ENCODE measurements at regions not wholly inside any gene's neighbourhood (a gene's known extent, or its start where the extent isn't known, plus 50 kb on each side); places are given as distances from the start of the nearest gene placed in this dataset.
A peak's percentile ranks its signal among the peaks of the same experiment; 100 is the strongest.

DNA sequence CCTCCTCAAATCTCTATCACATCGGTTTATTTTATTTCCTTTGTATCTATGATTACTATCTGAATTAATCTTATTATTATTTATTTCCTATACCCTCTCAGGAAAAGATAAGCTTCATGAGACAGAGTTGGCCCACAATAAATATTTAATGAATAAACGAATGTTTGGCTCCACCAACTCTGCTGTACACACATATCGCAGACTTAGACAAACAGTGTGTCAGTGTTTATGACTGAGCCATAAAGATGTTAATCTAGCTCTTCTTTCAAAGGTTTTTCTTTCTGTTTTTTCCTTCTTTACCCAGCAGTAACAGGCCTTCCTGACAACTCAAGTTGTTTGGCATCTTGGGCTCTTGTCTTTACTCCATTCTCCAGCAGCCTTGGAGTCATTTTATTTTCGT, 329.5 kb downstream of the CDH2 start:
- dilution Hi-C loops (cut with MboI; ENCODE audit: extremely low pct_ligation_motif_present, low sequenced_read_pairs) (no loop called here), intact Hi-C loops (cut with micrococcal nuclease) (loop anchor here (5.0 to 10.0 kb wide), 3 partner anchors 267 to 947 kb away; no protein-coding TSS in a partner anchor)
- Histone ChIP-seq H3K4me1 (ENCODE audit: control insufficient read depth, extremely low read depth, insufficient read depth, low read length) (peaks cover 25% of the 10 kb centered on the region), H3K36me3 (ENCODE audit: control insufficient read depth in 2 of 2, extremely low read depth in 1 of 2, insufficient read depth in 2 of 2, low read length in 2 of 2) (no peaks in the 10 kb centered on the region), H3K79me2 (ENCODE audit: control insufficient read depth, insufficient read depth, low read length) (no peaks in the 10 kb centered on the region), H2AFZ (ENCODE audit: low read depth, low read length) (peak overlapping the region; percentile 56), H3K4me3 (replicated peaks in 1 of 3; ENCODE audit: insufficient read depth in 1 of 3, low read depth in 1 of 3, low read length in 3 of 3) (no peak overlapping the region), H3K9ac (replicated peaks; ENCODE audit: extremely low read depth, insufficient read depth, low read length) (no peak overlapping the region), H3K27me3 (ENCODE audit: control insufficient read depth in 2 of 2, insufficient read depth in 2 of 2, low read length in 2 of 2) (no peaks in the 10 kb centered on the region), H3K9me3 (replicated peaks; ENCODE audit: control insufficient read depth, insufficient read depth, low read length) (no peaks in the 10 kb centered on the region), H4K20me1 (replicated peaks; ENCODE audit: control insufficient read depth, extremely low read depth, insufficient read depth, low read length) (no peaks in the 10 kb centered on the region), H3K4me2 (ENCODE audit: insufficient read depth, low read length) (no peak overlapping the region), H3K27ac (ENCODE audit: insufficient read depth, low read depth, low read length) (no peak overlapping the region), H3K9me1 (replicated peaks; ENCODE audit: control insufficient read depth, extremely low read depth, insufficient read depth, low read length) (no peaks in the 10 kb centered on the region)
- TF ChIP-seq JUN (IDR thresholded peaks at IDR 0.05; ENCODE audit: borderline replicate concordance, insufficient read depth, insufficient read length, low read depth) = no peak
- no peak for TF ChIP-seq POLR2AphosphoS5 (IDR thresholded peaks at IDR 0.05; ENCODE audit: insufficient read depth, low read depth, low read length)
- peak; percentile 22 for TF ChIP-seq GATA2 (IDR thresholded peaks at IDR 0.05; ENCODE audit: insufficient read depth, insufficient read length, low read depth, low read length)
- TF ChIP-seq POLR2A (IDR thresholded peaks at IDR 0.05; ENCODE audit: low read depth, low read length) = no peak
- no peak for TF ChIP-seq EZH2 (IDR thresholded peaks at IDR 0.05; ENCODE audit: borderline replicate concordance, low read depth, low read length, severe bottlenecking)
- TF ChIP-seq, protein P1, sequence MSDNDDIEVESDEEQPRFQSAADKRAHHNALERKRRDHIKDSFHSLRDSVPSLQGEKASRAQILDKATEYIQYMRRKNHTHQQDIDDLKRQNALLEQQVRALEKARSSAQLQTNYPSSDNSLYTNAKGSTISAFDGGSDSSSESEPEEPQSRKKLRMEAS (IDR thresholded peaks at IDR 0.05; ENCODE audit: insufficient read depth, insufficient read length) = no peak
- no peak for TF ChIP-seq FOS (IDR thresholded peaks at IDR 0.05; ENCODE audit: borderline replicate concordance, insufficient read depth, low read length)
- TF ChIP-seq, protein P2, sequence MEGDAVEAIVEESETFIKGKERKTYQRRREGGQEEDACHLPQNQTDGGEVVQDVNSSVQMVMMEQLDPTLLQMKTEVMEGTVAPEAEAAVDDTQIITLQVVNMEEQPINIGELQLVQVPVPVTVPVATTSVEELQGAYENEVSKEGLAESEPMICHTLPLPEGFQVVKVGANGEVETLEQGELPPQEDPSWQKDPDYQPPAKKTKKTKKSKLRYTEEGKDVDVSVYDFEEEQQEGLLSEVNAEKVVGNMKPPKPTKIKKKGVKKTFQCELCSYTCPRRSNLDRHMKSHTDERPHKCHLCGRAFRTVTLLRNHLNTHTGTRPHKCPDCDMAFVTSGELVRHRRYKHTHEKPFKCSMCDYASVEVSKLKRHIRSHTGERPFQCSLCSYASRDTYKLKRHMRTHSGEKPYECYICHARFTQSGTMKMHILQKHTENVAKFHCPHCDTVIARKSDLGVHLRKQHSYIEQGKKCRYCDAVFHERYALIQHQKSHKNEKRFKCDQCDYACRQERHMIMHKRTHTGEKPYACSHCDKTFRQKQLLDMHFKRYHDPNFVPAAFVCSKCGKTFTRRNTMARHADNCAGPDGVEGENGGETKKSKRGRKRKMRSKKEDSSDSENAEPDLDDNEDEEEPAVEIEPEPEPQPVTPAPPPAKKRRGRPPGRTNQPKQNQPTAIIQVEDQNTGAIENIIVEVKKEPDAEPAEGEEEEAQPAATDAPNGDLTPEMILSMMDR (IDR thresholded peaks at IDR 0.05; ENCODE audit: extremely low read depth in 1 of 2, insufficient read depth in 1 of 2, low read depth in 1 of 2, low read length in 2 of 2) = no peak
- no peak for TF ChIP-seq MYC (IDR thresholded peaks at IDR 0.05; ENCODE audit: low read depth, low read length)
- no TSS peak for BruUV-seq (replicated peaks)
- FAIRE-seq = no peak
- ChIA-PET POLR2A (no interaction called here), CTCF (interaction anchor here (0.9 kb wide), 2 partner anchors 9 to 11 kb away, joined by 3 read pairs; no protein-coding TSS in a partner anchor)
- DNase-seq (ENCODE audit: low read depth, low spot score) = peak; percentile 40
